Fibroblast of mammary gland (primary cell): ENCODE measurements at regions not wholly inside any gene's neighbourhood (a gene's known extent, or its start where the extent isn't known, plus 50 kb on each side); places are given as distances from the start of the nearest gene placed in this dataset.

Source experiments
- DNase-seq: peaks from one replicate; pipeline ENCODE4 v3.0.0-alpha.2; 2010; ENCODE audit warnings: low read depth
- H3K4me3 ChIP-seq: 2 replicates; pipeline ENCODE4 v1.5.1; 2011; ENCODE audit warnings: low read depth, mild to moderate bottlenecking, low read length, moderate library complexity; ENCODE audit not compliant: control insufficient read depth
- CTCF ChIP-seq: conservative IDR thresholded peaks from 2 replicates; pipeline ENCODE4 v1.5.1; 2011; ENCODE audit warnings: low read depth, low read length, inconsistent platforms; ENCODE audit not compliant: control insufficient read depth, insufficient read depth

- DNase-seq, result no peak
- TF ChIP-seq CTCF, result no peak
- no peak overlapping the region for H3K4me3 ChIP-seq
Measured at GRCh38 chr5:10921160-10921559, 160.1 kb upstream of the DAP start.

GRCh38 chr5:10920400-10920799 lies 159.4 kb upstream of the DAP start:
- H3K4me3 ChIP-seq, result no peak overlapping the region
- no peak for DNase-seq
- TF ChIP-seq CTCF, result no peak

GRCh38 chr5:10914741-10915480 lies 153.9 kb upstream of the DAP start:
- DNase-seq, result no peak
- TF ChIP-seq CTCF, result no peak
- no peak overlapping the region for H3K4me3 ChIP-seq

- no peak for TF ChIP-seq CTCF
- no peak overlapping the region for H3K4me3 ChIP-seq
- peak; percentile 88 for DNase-seq
Measured at GRCh38 chr5:10913841-10914240, 152.8 kb upstream of the DAP start.

- TF ChIP-seq CTCF, result no peak
- DNase-seq, result no peak
- H3K4me3 ChIP-seq, result no peak overlapping the region
Measured at GRCh38 chr5:10913181-10913810, 152.3 kb upstream of the DAP start.

- no peak for TF ChIP-seq CTCF
- DNase-seq, result no peak
- no peak overlapping the region for H3K4me3 ChIP-seq
Measured at GRCh38 chr5:10912435-10912834, 151.4 kb upstream of the DAP start.
